ENCODE measurements at regions not wholly inside any gene's neighbourhood (a gene's known extent, or its start where the extent isn't known, plus 50 kb on each side); places are given as distances from the start of the nearest gene placed in this dataset.
"Not testable (repeated sequence)": the region's sequence is repeated elsewhere in the genome, so short reads cannot be mapped to it uniquely, and the experiment has no call there.

GRCh38 chr10:8283166-8283905 lies 228.8 kb downstream of the GATA3 start:
- DNase-seq (ENCODE audit: low spot score), result no peak
- Histone ChIP-seq H3K9me3 (ENCODE audit: control insufficient read depth in 4 of 4, low read length in 3 of 4) (no peaks in the 10 kb centered on the region), H3K4me3 (ENCODE audit: low read depth in 1 of 3, low read length in 3 of 3) (no peak overlapping the region), H3K9ac (ENCODE audit: low read depth in 1 of 2, low read length in 2 of 2) (no peak overlapping the region), H3K4me1 (ENCODE audit: control insufficient read depth in 4 of 4, insufficient read depth in 4 of 4, low read length in 3 of 4) (no peaks in the 10 kb centered on the region), H3K36me3 (ENCODE audit: control insufficient read depth in 4 of 4, insufficient read depth in 3 of 4, low read depth in 1 of 4, low read length in 3 of 4) (no peaks in the 10 kb centered on the region), H3K27ac (ENCODE audit: low read depth in 1 of 2, low read length in 2 of 2) (no peak overlapping the region), H3K27me3 (ENCODE audit: control insufficient read depth in 4 of 4, insufficient read depth in 4 of 4, low read length in 3 of 4) (peaks cover 0 to 4% (median 0%) of the 10 kb centered on the region in 4 donors)
- TF ChIP-seq REST (IDR thresholded peaks at IDR 0.05) (no peak), SP1 (IDR thresholded peaks at IDR 0.05) (no peak), RXRA (IDR thresholded peaks at IDR 0.05) (no peak)
- 81% methylated on average over 7 of the region's 7 CpGs for WGBS

GRCh38 chr10:8283986-8284385 lies 229.5 kb downstream of the GATA3 start:
- no peak for TF ChIP-seq HNF4G (IDR thresholded peaks at IDR 0.05)
- DNase-seq (ENCODE audit: low spot score), result no peak
- H3K27ac ChIP-seq (ENCODE audit: low read depth in 1 of 2, low read length in 2 of 2), result no peak overlapping the region
- 83% methylated on average over 11 of the region's 11 CpGs for WGBS
- H3K4me3 ChIP-seq (ENCODE audit: low read depth in 1 of 3, low read length in 3 of 3), result no peak overlapping the region
- no peaks in the 10 kb centered on the region for H3K36me3 ChIP-seq (ENCODE audit: control insufficient read depth in 4 of 4, insufficient read depth in 3 of 4, low read depth in 1 of 4, low read length in 3 of 4)
- H3K27me3 ChIP-seq (ENCODE audit: control insufficient read depth in 4 of 4, insufficient read depth in 4 of 4, low read length in 3 of 4), result peaks cover 0 to 4% (median 0%) of the 10 kb centered on the region in 4 donors
- H3K9me3 ChIP-seq (ENCODE audit: control insufficient read depth in 4 of 4, low read length in 3 of 4), result no peaks in the 10 kb centered on the region
- H3K4me1 ChIP-seq (ENCODE audit: control insufficient read depth in 4 of 4, insufficient read depth in 4 of 4, low read length in 3 of 4), result no peaks in the 10 kb centered on the region
- H3K9ac ChIP-seq (ENCODE audit: low read depth in 1 of 2, low read length in 2 of 2), result no peak overlapping the region

- H3K27me3 ChIP-seq (ENCODE audit: control insufficient read depth in 4 of 4, insufficient read depth in 4 of 4, low read length in 3 of 4); H3K9ac ChIP-seq (ENCODE audit: low read depth in 1 of 2, low read length in 2 of 2); DNase-seq (ENCODE audit: low spot score); H3K36me3 ChIP-seq (ENCODE audit: control insufficient read depth in 4 of 4, insufficient read depth in 3 of 4, low read depth in 1 of 4, low read length in 3 of 4); H3K4me1 ChIP-seq (ENCODE audit: control insufficient read depth in 4 of 4, insufficient read depth in 4 of 4, low read length in 3 of 4); H3K27ac ChIP-seq (ENCODE audit: low read depth in 1 of 2, low read length in 2 of 2); H3K9me3 ChIP-seq (ENCODE audit: control insufficient read depth in 4 of 4, low read length in 3 of 4); H3K4me3 ChIP-seq (ENCODE audit: low read depth in 1 of 3, low read length in 3 of 3): not testable (repeated sequence)
- 79% methylated on average over 4 of the region's 4 CpGs for WGBS
Observed at GRCh38 chr10:8285970-8286369, 231.5 kb downstream of the GATA3 start.

GRCh38 chr10:8288600-8288999 lies 234.1 kb downstream of the GATA3 start:
- DNase-seq (ENCODE audit: low spot score), result no peak
- TF ChIP-seq GABPA (IDR thresholded peaks at IDR 0.05 in 1 of 2, conservative IDR thresholded peaks at IDR 0.05 in 1 of 2) (no peak), ZBTB33 (IDR thresholded peaks at IDR 0.05) (no peak), NR2F2 (IDR thresholded peaks at IDR 0.05) (no peak), SP1 (IDR thresholded peaks at IDR 0.05) (no peak), RXRA (IDR thresholded peaks at IDR 0.05) (no peak), TAF1 (conservative IDR thresholded peaks at IDR 0.05) (no peak), HNF4A (conservative IDR thresholded peaks at IDR 0.05) (no peak), JUND (IDR thresholded peaks at IDR 0.05) (no peak), ATF3 (IDR thresholded peaks at IDR 0.05) (no peak), HNF4G (IDR thresholded peaks at IDR 0.05) (no peak), REST (IDR thresholded peaks at IDR 0.05) (no peak), RAD21 (IDR thresholded peaks at IDR 0.05) (no peak), MAX (IDR thresholded peaks at IDR 0.05) (no peak)

More at GRCh38 chr10:8288600-8288999, 234.1 kb downstream of the GATA3 start:
- no peak overlapping the region for H3K9ac ChIP-seq (ENCODE audit: low read depth in 1 of 2, low read length in 2 of 2)
- H3K27me3 ChIP-seq (ENCODE audit: control insufficient read depth in 4 of 4, insufficient read depth in 4 of 4, low read length in 3 of 4), result peaks cover 0 to 5% (median 0%) of the 10 kb centered on the region in 4 donors
- H3K36me3 ChIP-seq (ENCODE audit: control insufficient read depth in 4 of 4, insufficient read depth in 3 of 4, low read depth in 1 of 4, low read length in 3 of 4), result no peaks in the 10 kb centered on the region
- no peaks in the 10 kb centered on the region for H3K4me1 ChIP-seq (ENCODE audit: control insufficient read depth in 4 of 4, insufficient read depth in 4 of 4, low read length in 3 of 4)
- no peak overlapping the region for H3K27ac ChIP-seq (ENCODE audit: low read depth in 1 of 2, low read length in 2 of 2)
- 71% methylated on average over 9 of the region's 9 CpGs for WGBS
- H3K9me3 ChIP-seq (ENCODE audit: control insufficient read depth in 4 of 4, low read length in 3 of 4), result no peaks in the 10 kb centered on the region
- no peak overlapping the region for H3K4me3 ChIP-seq (ENCODE audit: low read depth in 1 of 3, low read length in 3 of 3)
